Skin of body (tissue), 1 donor: ENCODE measurements at regions not wholly inside any gene's neighbourhood (a gene's known extent, or its start where the extent isn't known, plus 50 kb on each side); places are given as distances from the start of the nearest gene placed in this dataset.
"Not testable (repeated sequence)": the region's sequence is repeated elsewhere in the genome, so short reads cannot be mapped to it uniquely, and the experiment has no call there.

ENCODE experiments used
- DNase-seq: peaks from one replicate; lab custom pipeline; 2025; lab: John Stamatoyannopoulos, UW

- DNase-seq: no peak
Observed at GRCh38 chr13:112145551-112146360, 78.8 kb downstream of the SOX1 start.

GRCh38 chr13:112150352-112150751 is 83.4 kb downstream of the SOX1 start:
- no peak for DNase-seq

- no peak for DNase-seq
Observed at GRCh38 chr13:112152846-112153245, 85.9 kb downstream of the SOX1 start.

GRCh38 chr13:112153364-112153763 is 86.4 kb downstream of the SOX1 start:
- DNase-seq: no peak

- DNase-seq: no peak
Observed at GRCh38 chr13:112153846-112154245, 86.9 kb downstream of the SOX1 start.

GRCh38 chr13:112154301-112155060 is 87.5 kb downstream of the SOX1 start:
- DNase-seq: no peak

GRCh38 chr13:112158961-112159360 is 92.0 kb downstream of the SOX1 start:
- DNase-seq: no peak

- no peak for DNase-seq
Observed at GRCh38 chr13:112159575-112160547, 92.9 kb downstream of the SOX1 start.

- DNase-seq: peak; percentile 3
Observed at GRCh38 chr13:112160558-112160957, 93.6 kb downstream of the SOX1 start.

- DNase-seq: no peak
Observed at GRCh38 chr13:112161521-112162301, 94.8 kb downstream of the SOX1 start.

- DNase-seq: not testable (repeated sequence)
Observed at GRCh38 chr13:112163691-112164660, 97.0 kb downstream of the SOX1 start.

- DNase-seq: no peak
Observed at GRCh38 chr13:112165712-112166111, 98.8 kb downstream of the SOX1 start.

- no peak for DNase-seq
Observed at GRCh38 chr13:112168761-112169160, 101.8 kb downstream of the SOX1 start.

GRCh38 chr13:112169941-112170822 is 103.2 kb downstream of the SOX1 start:
- no peak for DNase-seq

GRCh38 chr13:112170823-112171569 is 104.0 kb downstream of the SOX1 start:
- no peak for DNase-seq

GRCh38 chr13:112171570-112171965 is 104.6 kb downstream of the SOX1 start:
- DNase-seq: no peak

- no peak for DNase-seq
Observed at GRCh38 chr13:112172017-112172416, 105.1 kb downstream of the SOX1 start.
